ENCODE measurements at regions not wholly inside any gene's neighbourhood (a gene's known extent, or its start where the extent isn't known, plus 50 kb on each side); places are given as distances from the start of the nearest gene placed in this dataset.

GRCh38 chr4:58313444-58313843 lies 1203.3 kb upstream of the IGFBP7 start:
- TF ChIP-seq CTCF (conservative IDR thresholded peaks at IDR 0.05) (no peak), ZFX (IDR thresholded peaks at IDR 0.05) (no peak)
